GM23338 (cell line): ENCODE measurements at regions not wholly inside any gene's neighbourhood (a gene's known extent, or its start where the extent isn't known, plus 50 kb on each side); places are given as distances from the start of the nearest gene placed in this dataset.

Experiments used
- ATAC-seq: fragments of 200-7000 bp; cut with Tn5 transposase; 3 replicates; pipeline ENCODE4 v1.9.1; 2020
- DNase-seq: peaks from one replicate; pipeline ENCODE4 v3.0.0-alpha.2; 2015; ENCODE audit warnings: low spot score
- H2AFZ ChIP-seq: fragments of 200-600 bp; sonication (generic); 2 replicates; pipeline ENCODE4 v1.8.0; 2016; ENCODE audit warnings: antibody characterized with exemption, mild to moderate bottlenecking, moderate library complexity
- H3F3A ChIP-seq: fragments of 200-600 bp; sonication (generic); replicated peaks from 2 replicates; pipeline ENCODE4 v1.8.0; 2017; ENCODE audit warnings: antibody characterized with exemption, mixed run types, low read depth
- H3K27ac ChIP-seq: fragments of 200-600 bp; sonication (generic); 2 replicates; pipeline ENCODE4 v1.6.1; 2016; ENCODE audit warnings: low read depth
- H3K27me3 ChIP-seq: fragments of 200-600 bp; sonication (generic); 2 replicates; pipeline ENCODE4 v1.8.0; 2016; ENCODE audit warnings: mild to moderate bottlenecking, mixed run types, moderate library complexity; ENCODE audit not compliant: insufficient read depth
- H3K36me3 ChIP-seq: fragments of 200-600 bp; sonication (generic); 2 replicates; pipeline ENCODE4 v1.8.0; 2016; ENCODE audit warnings: mild to moderate bottlenecking; ENCODE audit not compliant: insufficient read depth
- H3K4me1 ChIP-seq: fragments of 200-600 bp; sonication (generic); 2 replicates; pipeline ENCODE4 v1.8.0; 2016; ENCODE audit warnings: mild to moderate bottlenecking, moderate library complexity; ENCODE audit not compliant: insufficient read depth
- H3K4me2 ChIP-seq: fragments of 200-600 bp; sonication (generic); 2 replicates; pipeline ENCODE4 v1.7.1; 2017; ENCODE audit warnings: mixed run types
- H3K4me3 ChIP-seq: fragments of 200-600 bp; sonication (generic); 2 replicates; pipeline ENCODE4 v1.6.1; 2016; ENCODE audit warnings: mixed run types
- H3K79me2 ChIP-seq: fragments of 200-600 bp; sonication (generic); replicated peaks from 2 replicates; pipeline ENCODE4 v1.8.0; 2017; ENCODE audit warnings: mild to moderate bottlenecking; ENCODE audit not compliant: insufficient read depth
- H3K9me2 ChIP-seq: fragments of 200-600 bp; sonication (generic); 2 replicates; pipeline ENCODE4 v1.8.0; 2017; ENCODE audit not compliant: insufficient read depth
- H4K20me1 ChIP-seq: fragments of 200-600 bp; sonication (generic); replicated peaks from 2 replicates; pipeline ENCODE4 v1.8.0; 2017; ENCODE audit warnings: mild to moderate bottlenecking; ENCODE audit not compliant: insufficient read depth
- H3K27ac Mint-ChIP-seq: 2 replicates; pipeline ENCODE4 v1.8.0; 2020; ENCODE audit warnings: inconsistent platforms, mild to moderate bottlenecking, moderate library complexity, mixed read lengths
- H3K27me3 Mint-ChIP-seq: 3 replicates; pipeline ENCODE4 v1.8.0; 2022; ENCODE audit warnings: low read depth, mild to moderate bottlenecking, moderate library complexity, mixed read lengths, inconsistent platforms; ENCODE audit not compliant: insufficient read depth, poor library complexity
- H3K36me3 Mint-ChIP-seq: 3 replicates; pipeline ENCODE4 v1.8.0; 2021; ENCODE audit warnings: low read depth, mild to moderate bottlenecking, inconsistent platforms, moderate library complexity, mixed read lengths
- H3K4me1 Mint-ChIP-seq: 3 replicates; pipeline ENCODE4 v1.8.0; 2020; ENCODE audit warnings: mild to moderate bottlenecking, inconsistent platforms, mixed read lengths
- H3K4me3 Mint-ChIP-seq: 3 replicates; pipeline ENCODE4 v1.8.0; 2021; ENCODE audit warnings: moderate library complexity, mild to moderate bottlenecking, inconsistent platforms, mixed read lengths
- H3K9me3 Mint-ChIP-seq: 3 replicates; pipeline ENCODE4 v1.8.0; 2020; ENCODE audit warnings: moderate library complexity, mild to moderate bottlenecking, inconsistent platforms, mixed read lengths
- CREB1 ChIP-seq: fragments of 250-450 bp; sonication (Bioruptor Pico); IDR thresholded peaks from 2 replicates; pipeline ENCODE4 v1.5.0; 2020; ENCODE audit warnings: low read depth, mild to moderate bottlenecking, moderate library complexity
- EZH2phosphoT487 ChIP-seq: fragments of 200-600 bp; sonication (generic); IDR thresholded peaks from one replicate; pipeline ENCODE4 v1.8.1; 2018; ENCODE audit warnings: antibody characterized with exemption; ENCODE audit not compliant: unreplicated experiment
- JUNB ChIP-seq: IDR thresholded peaks from one replicate; pipeline ENCODE4 v1.6.1; 2016; ENCODE audit warnings: antibody characterized with exemption; ENCODE audit not compliant: unreplicated experiment
- NANOG ChIP-seq: IDR thresholded peaks from 2 replicates; pipeline ENCODE4 v1.6.1; 2016; ENCODE audit warnings: antibody characterized with exemption, borderline replicate concordance
- POLR2AphosphoS5 ChIP-seq: IDR thresholded peaks from 2 replicates; pipeline ENCODE4 v1.6.1; 2016; ENCODE audit warnings: antibody characterized with exemption, low read depth
- STAT1 ChIP-seq: IDR thresholded peaks from one replicate; pipeline ENCODE4 v1.6.1; 2016; ENCODE audit warnings: antibody characterized with exemption; ENCODE audit not compliant: unreplicated experiment
- ZNF114 ChIP-seq: fragments of 250-450 bp; sonication (Bioruptor Pico); IDR thresholded peaks from 2 replicates; pipeline ENCODE4 v1.5.0; 2020; ENCODE audit warnings: mild to moderate bottlenecking, moderate library complexity
- ZNF331 ChIP-seq: fragments of 250-450 bp; sonication (Bioruptor Pico); IDR thresholded peaks from 2 replicates; pipeline ENCODE4 v1.5.0; 2020; ENCODE audit warnings: low read depth, mild to moderate bottlenecking, moderate library complexity
- TF ChIP-seq, protein P1 (sequence below): IDR thresholded peaks from 2 replicates; pipeline ENCODE4 v1.6.1; 2016; ENCODE audit warnings: antibody characterized with exemption
- TF ChIP-seq, protein P2 (sequence below): IDR thresholded peaks from one replicate; pipeline ENCODE4 v1.6.1; 2018; ENCODE audit warnings: antibody characterized with exemption; ENCODE audit not compliant: unreplicated experiment
- TF ChIP-seq, protein P3 (sequence below), 2 experiments: fragments of 200-600 bp in 1 of 2; sonication (generic) in 1 of 2; conservative IDR thresholded peaks; 2 replicates each; pipeline versions ENCODE4 v1.5.1 to v1.6.1; 2016 to 2017; ENCODE audit warnings: antibody characterized with exemption in 2 of 2, low read depth in 2 of 2, mild to moderate bottlenecking in 2 of 2, moderate library complexity in 1 of 2

DNA sequence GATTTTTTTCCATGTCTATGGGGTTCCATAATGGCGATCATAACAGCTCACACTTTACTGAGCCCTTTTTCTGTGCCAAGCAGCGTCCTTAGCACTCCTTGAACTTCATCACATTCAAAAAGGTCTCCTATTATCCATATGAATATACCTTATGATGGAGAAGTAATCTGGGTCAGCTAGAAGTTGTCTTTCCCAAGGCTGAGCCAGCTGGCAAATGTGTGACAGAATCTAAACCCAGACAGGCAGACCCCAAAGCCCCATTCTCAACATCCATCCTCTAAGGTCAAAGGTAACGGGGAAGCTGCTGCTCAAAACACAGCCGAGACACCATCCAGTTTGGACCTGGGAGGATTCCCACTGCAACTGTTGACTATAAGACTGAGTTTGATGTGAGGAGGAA is 249.6 kb downstream of the PRDM2 start:
- no peak overlapping the region for H2AFZ ChIP-seq
- no peaks in the 10 kb centered on the region for H3K27me3 ChIP-seq
- no peak for DNase-seq
- no peak for ATAC-seq
- no peaks in the 10 kb centered on the region for H4K20me1 ChIP-seq
- Mint-ChIP-seq H3K27ac (no peak overlapping the region), H3K4me3 (no peak overlapping the region), H3K36me3 (no peaks in the 10 kb centered on the region), H3K9me3 (no peaks in the 10 kb centered on the region; the same call in 2 of the 3 replicates), H3K27me3 (peaks cover 2% of the 10 kb centered on the region), H3K4me1 (no peaks in the 10 kb centered on the region)
- no peaks in the 10 kb centered on the region for H3K4me1 ChIP-seq
- H3K79me2 ChIP-seq, result no peaks in the 10 kb centered on the region
- no peaks in the 10 kb centered on the region for H3K9me2 ChIP-seq
- H3K36me3 ChIP-seq, result no peaks in the 10 kb centered on the region
- H3K4me2 ChIP-seq, result no peak overlapping the region
- no peak overlapping the region for H3K27ac ChIP-seq
- H3K4me3 ChIP-seq, result no peak overlapping the region
- no peak for TF ChIP-seq STAT1
- no peak for TF ChIP-seq ZNF331 (CRISPR knock-in tag)
- TF ChIP-seq ZNF114 (CRISPR knock-in tag), result no peak
- TF ChIP-seq NANOG, result no peak
- TF ChIP-seq, protein P1, sequence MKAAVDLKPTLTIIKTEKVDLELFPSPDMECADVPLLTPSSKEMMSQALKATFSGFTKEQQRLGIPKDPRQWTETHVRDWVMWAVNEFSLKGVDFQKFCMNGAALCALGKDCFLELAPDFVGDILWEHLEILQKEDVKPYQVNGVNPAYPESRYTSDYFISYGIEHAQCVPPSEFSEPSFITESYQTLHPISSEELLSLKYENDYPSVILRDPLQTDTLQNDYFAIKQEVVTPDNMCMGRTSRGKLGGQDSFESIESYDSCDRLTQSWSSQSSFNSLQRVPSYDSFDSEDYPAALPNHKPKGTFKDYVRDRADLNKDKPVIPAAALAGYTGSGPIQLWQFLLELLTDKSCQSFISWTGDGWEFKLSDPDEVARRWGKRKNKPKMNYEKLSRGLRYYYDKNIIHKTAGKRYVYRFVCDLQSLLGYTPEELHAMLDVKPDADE, result no peak
- TF ChIP-seq, protein P2, sequence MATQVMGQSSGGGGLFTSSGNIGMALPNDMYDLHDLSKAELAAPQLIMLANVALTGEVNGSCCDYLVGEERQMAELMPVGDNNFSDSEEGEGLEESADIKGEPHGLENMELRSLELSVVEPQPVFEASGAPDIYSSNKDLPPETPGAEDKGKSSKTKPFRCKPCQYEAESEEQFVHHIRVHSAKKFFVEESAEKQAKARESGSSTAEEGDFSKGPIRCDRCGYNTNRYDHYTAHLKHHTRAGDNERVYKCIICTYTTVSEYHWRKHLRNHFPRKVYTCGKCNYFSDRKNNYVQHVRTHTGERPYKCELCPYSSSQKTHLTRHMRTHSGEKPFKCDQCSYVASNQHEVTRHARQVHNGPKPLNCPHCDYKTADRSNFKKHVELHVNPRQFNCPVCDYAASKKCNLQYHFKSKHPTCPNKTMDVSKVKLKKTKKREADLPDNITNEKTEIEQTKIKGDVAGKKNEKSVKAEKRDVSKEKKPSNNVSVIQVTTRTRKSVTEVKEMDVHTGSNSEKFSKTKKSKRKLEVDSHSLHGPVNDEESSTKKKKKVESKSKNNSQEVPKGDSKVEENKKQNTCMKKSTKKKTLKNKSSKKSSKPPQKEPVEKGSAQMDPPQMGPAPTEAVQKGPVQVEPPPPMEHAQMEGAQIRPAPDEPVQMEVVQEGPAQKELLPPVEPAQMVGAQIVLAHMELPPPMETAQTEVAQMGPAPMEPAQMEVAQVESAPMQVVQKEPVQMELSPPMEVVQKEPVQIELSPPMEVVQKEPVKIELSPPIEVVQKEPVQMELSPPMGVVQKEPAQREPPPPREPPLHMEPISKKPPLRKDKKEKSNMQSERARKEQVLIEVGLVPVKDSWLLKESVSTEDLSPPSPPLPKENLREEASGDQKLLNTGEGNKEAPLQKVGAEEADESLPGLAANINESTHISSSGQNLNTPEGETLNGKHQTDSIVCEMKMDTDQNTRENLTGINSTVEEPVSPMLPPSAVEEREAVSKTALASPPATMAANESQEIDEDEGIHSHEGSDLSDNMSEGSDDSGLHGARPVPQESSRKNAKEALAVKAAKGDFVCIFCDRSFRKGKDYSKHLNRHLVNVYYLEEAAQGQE, result no peak
- no peak for TF ChIP-seq JUNB
- TF ChIP-seq CREB1, result no peak
- H3F3A ChIP-seq, result no peaks in the 10 kb centered on the region

DNA sequence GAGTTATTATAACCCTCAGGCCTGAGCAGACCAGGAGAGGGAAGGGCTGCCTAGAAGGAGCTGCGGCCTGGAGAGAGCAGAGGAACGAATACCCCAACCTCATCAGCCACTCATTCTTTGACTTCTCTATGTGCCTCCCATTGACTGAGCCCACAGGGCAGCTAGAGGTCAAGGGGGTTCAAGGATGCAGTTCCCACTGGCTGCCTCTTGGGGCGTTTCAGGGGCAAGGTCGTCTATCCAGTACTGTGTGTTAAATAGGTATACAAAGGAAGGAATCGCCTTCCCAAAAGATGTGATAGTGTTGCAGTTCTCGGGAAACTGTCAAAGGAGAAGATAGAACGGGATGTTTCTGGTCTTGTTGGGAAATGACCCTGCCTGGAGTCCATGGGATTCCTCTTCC is 250.6 kb downstream of the PRDM2 start:
- Mint-ChIP-seq H3K9me3 (no peaks in the 10 kb centered on the region; the same call in 2 of the 3 replicates), H3K27ac (no peak overlapping the region), H3K36me3 (no peaks in the 10 kb centered on the region), H3K4me3 (no peak overlapping the region), H3K27me3 (peaks cover 2% of the 10 kb centered on the region), H3K4me1 (no peaks in the 10 kb centered on the region)
- no peaks in the 10 kb centered on the region for H3F3A ChIP-seq
- peak; percentile 99 for ATAC-seq
- no peaks in the 10 kb centered on the region for H3K9me2 ChIP-seq
- H3K4me3 ChIP-seq, result no peak overlapping the region
- no peaks in the 10 kb centered on the region for H4K20me1 ChIP-seq
- TF ChIP-seq EZH2phosphoT487, result no peak
- no peak for TF ChIP-seq NANOG
- TF ChIP-seq, protein P3, sequence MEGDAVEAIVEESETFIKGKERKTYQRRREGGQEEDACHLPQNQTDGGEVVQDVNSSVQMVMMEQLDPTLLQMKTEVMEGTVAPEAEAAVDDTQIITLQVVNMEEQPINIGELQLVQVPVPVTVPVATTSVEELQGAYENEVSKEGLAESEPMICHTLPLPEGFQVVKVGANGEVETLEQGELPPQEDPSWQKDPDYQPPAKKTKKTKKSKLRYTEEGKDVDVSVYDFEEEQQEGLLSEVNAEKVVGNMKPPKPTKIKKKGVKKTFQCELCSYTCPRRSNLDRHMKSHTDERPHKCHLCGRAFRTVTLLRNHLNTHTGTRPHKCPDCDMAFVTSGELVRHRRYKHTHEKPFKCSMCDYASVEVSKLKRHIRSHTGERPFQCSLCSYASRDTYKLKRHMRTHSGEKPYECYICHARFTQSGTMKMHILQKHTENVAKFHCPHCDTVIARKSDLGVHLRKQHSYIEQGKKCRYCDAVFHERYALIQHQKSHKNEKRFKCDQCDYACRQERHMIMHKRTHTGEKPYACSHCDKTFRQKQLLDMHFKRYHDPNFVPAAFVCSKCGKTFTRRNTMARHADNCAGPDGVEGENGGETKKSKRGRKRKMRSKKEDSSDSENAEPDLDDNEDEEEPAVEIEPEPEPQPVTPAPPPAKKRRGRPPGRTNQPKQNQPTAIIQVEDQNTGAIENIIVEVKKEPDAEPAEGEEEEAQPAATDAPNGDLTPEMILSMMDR (conservative IDR thresholded peaks at IDR 0.05; ENCODE audit: low read depth in 2 of 2), result peak; percentile 53 to 70
- no peak for TF ChIP-seq POLR2AphosphoS5
- no peak overlapping the region for H3K4me2 ChIP-seq
- H3K36me3 ChIP-seq, result no peaks in the 10 kb centered on the region
- H3K27me3 ChIP-seq, result no peaks in the 10 kb centered on the region
- peak; percentile 76 for DNase-seq
- H3K79me2 ChIP-seq, result no peaks in the 10 kb centered on the region
- H2AFZ ChIP-seq, result no peak overlapping the region
- no peak overlapping the region for H3K27ac ChIP-seq
- H3K4me1 ChIP-seq, result no peaks in the 10 kb centered on the region
